ENCODE measurements at regions not wholly inside any gene's neighbourhood (a gene's known extent, or its start where the extent isn't known, plus 50 kb on each side); places are given as distances from the start of the nearest gene placed in this dataset.
A peak's percentile ranks its signal among the peaks of the same experiment; 100 is the strongest.

DNA sequence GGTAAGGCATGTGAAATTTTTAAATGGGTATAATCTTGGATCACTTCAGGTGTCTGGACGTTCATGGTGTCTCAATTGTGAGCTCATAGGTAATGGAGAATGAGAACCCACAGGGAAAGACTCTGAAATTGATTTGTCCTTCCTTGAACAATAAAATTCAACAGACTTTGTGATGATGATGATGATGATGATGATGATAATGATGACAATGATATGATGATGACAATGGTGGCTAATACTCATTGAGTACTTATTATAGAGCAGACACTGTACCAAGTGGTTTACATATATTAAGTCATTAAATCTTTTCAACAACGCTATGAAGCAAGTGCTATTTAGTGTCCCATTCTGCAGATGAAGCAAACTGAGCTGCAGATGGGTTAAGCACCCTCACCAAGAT, 86.6 kb upstream of the BDNF start:
- TF ChIP-seq CTCF (IDR thresholded peaks at IDR 0.05) = no peak
- Mint-ChIP-seq H3K9me3 (ENCODE audit: low read depth) (peaks cover 7% of the 10 kb centered on the region), H3K27ac (ENCODE audit: unreplicated experiment) (no peak overlapping the region), H3K36me3 (ENCODE audit: low read depth) (peaks cover 4% of the 10 kb centered on the region), H3K4me3 (ENCODE audit: unreplicated experiment) (no peak overlapping the region), H3K4me1 (ENCODE audit: low read depth) (no peaks in the 10 kb centered on the region), H3K27me3 (ENCODE audit: low read depth) (peaks cover 19% of the 10 kb centered on the region)
- no peak for DNase-seq (ENCODE audit: low spot score)

DNA sequence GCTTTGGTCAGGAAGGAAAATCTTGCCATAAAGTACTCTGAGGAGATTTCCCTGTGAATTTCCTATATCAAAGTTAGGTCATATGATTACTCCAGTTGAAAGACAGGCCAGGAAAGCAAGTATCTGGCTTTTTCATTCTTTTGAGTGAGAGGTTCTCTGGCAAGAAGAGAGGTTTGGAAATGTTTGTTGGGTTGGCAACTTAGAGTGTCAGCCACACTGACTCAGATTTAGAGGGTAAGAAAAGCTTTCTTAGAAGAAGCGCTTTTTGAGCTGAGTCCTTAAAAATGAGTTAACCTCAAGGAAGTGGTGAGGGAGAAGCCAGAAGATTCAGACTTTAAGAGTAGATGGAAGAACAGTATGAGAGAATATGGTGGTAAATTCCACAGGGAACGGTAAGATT, 86.1 kb upstream of the BDNF start:
- H3K36me3 Mint-ChIP-seq (ENCODE audit: low read depth) = peaks cover 1% of the 10 kb centered on the region
- H3K9me3 Mint-ChIP-seq (ENCODE audit: low read depth) = peaks cover 2% of the 10 kb centered on the region
- no peak for DNase-seq (ENCODE audit: low spot score)
- no peak overlapping the region for H3K27ac Mint-ChIP-seq (ENCODE audit: unreplicated experiment)
- peaks cover 22% of the 10 kb centered on the region for H3K27me3 Mint-ChIP-seq (ENCODE audit: low read depth)
- TF ChIP-seq CTCF (IDR thresholded peaks at IDR 0.05) = no peak
- no peaks in the 10 kb centered on the region for H3K4me1 Mint-ChIP-seq (ENCODE audit: low read depth)
- no peak overlapping the region for H3K4me3 Mint-ChIP-seq (ENCODE audit: unreplicated experiment)

- no peak for DNase-seq (ENCODE audit: low spot score)
- no peaks in the 10 kb centered on the region for H3K36me3 Mint-ChIP-seq (ENCODE audit: low read depth)
- no peaks in the 10 kb centered on the region for H3K4me1 Mint-ChIP-seq (ENCODE audit: low read depth)
- no peaks in the 10 kb centered on the region for H3K9me3 Mint-ChIP-seq (ENCODE audit: low read depth)
- peaks cover 33% of the 10 kb centered on the region for H3K27me3 Mint-ChIP-seq (ENCODE audit: low read depth)
- no peak overlapping the region for H3K27ac Mint-ChIP-seq (ENCODE audit: unreplicated experiment)
- peak; percentile 14 for TF ChIP-seq CTCF (IDR thresholded peaks at IDR 0.05)
- H3K4me3 Mint-ChIP-seq (ENCODE audit: unreplicated experiment) = no peak overlapping the region
Measured at GRCh38 chr11:27783701-27784355, 83.6 kb upstream of the BDNF start.

- H3K9me3 Mint-ChIP-seq (ENCODE audit: low read depth) = no peaks in the 10 kb centered on the region
- H3K27me3 Mint-ChIP-seq (ENCODE audit: low read depth) = peaks cover 18% of the 10 kb centered on the region
- H3K4me3 Mint-ChIP-seq (ENCODE audit: unreplicated experiment) = no peak overlapping the region
- H3K36me3 Mint-ChIP-seq (ENCODE audit: low read depth) = no peaks in the 10 kb centered on the region
- DNase-seq (ENCODE audit: low spot score) = no peak
- no peak overlapping the region for H3K27ac Mint-ChIP-seq (ENCODE audit: unreplicated experiment)
- peaks cover 3% of the 10 kb centered on the region for H3K4me1 Mint-ChIP-seq (ENCODE audit: low read depth)
- TF ChIP-seq CTCF (IDR thresholded peaks at IDR 0.05) = no peak
Measured at GRCh38 chr11:27777033-27777432, 76.8 kb upstream of the BDNF start.

DNA sequence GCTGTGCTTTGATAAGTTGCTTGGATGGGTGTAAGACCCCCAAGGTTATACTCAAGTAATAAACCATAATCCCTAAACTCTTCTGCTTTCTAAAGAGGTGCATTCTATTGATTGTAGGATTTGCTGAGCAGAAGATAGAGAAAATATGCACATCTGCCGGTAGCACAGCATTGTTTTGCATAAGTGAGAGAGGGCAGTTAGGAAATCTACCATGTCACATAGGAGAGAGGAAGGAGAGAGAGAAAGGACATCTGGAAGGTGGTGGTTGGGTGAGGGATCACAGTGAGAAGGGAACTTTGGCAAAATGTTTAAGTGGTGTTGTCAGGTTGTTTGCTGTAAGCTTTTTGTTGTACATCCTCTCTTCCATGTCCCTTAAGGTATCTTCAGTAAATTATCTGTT, 73.6 kb upstream of the BDNF start:
- no peaks in the 10 kb centered on the region for H3K9me3 Mint-ChIP-seq (ENCODE audit: low read depth)
- H3K4me1 Mint-ChIP-seq (ENCODE audit: low read depth) = peaks cover 7% of the 10 kb centered on the region
- no peak for DNase-seq (ENCODE audit: low spot score)
- H3K36me3 Mint-ChIP-seq (ENCODE audit: low read depth) = no peaks in the 10 kb centered on the region
- no peak overlapping the region for H3K4me3 Mint-ChIP-seq (ENCODE audit: unreplicated experiment)
- no peak for TF ChIP-seq CTCF (IDR thresholded peaks at IDR 0.05)
- H3K27ac Mint-ChIP-seq (ENCODE audit: unreplicated experiment) = no peak overlapping the region
- peaks cover 14% of the 10 kb centered on the region for H3K27me3 Mint-ChIP-seq (ENCODE audit: low read depth)

Measured in chondrocyte (in vitro differentiated cells).